HG02642 (cell line): ENCODE measurements at regions not wholly inside any gene's neighbourhood (a gene's known extent, or its start where the extent isn't known, plus 50 kb on each side); places are given as distances from the start of the nearest gene placed in this dataset.

Source experiments
- ATAC-seq: cut with Tn5 transposase; IDR thresholded peaks from one replicate; pipeline ENCODE4 v1.9.1; 2021; ENCODE audit warnings: mild to moderate bottlenecking; ENCODE audit not compliant: unreplicated experiment, poor library complexity

- no peak for ATAC-seq
Observed at GRCh38 chrX:69237236-69237635, 72.0 kb upstream of the PJA1 start.

GRCh38 chrX:69236641-69237040 is 71.4 kb upstream of the PJA1 start:
- no peak for ATAC-seq

GRCh38 chrX:69234624-69235023 is 69.4 kb upstream of the PJA1 start:
- no peak for ATAC-seq

GRCh38 chrX:69232945-69233344 is 67.7 kb upstream of the PJA1 start:
- no peak for ATAC-seq

- no peak for ATAC-seq
Observed at GRCh38 chrX:69231903-69232302, 66.7 kb upstream of the PJA1 start.

- ATAC-seq, result no peak
Observed at GRCh38 chrX:69229436-69229835, 64.2 kb upstream of the PJA1 start.

- ATAC-seq, result no peak
Observed at GRCh38 chrX:69228732-69229131, 63.5 kb upstream of the PJA1 start.

GRCh38 chrX:69226459-69227158 is 61.4 kb upstream of the PJA1 start:
- no peak for ATAC-seq

GRCh38 chrX:69222103-69223090 is 57.1 kb upstream of the PJA1 start:
- ATAC-seq, result no peak

- ATAC-seq, result no peak
Observed at GRCh38 chrX:69221239-69222102, 56.2 kb upstream of the PJA1 start.

GRCh38 chrX:69218407-69218997 is 53.2 kb upstream of the PJA1 start:
- no peak for ATAC-seq

- ATAC-seq, result no peak
Observed at GRCh38 chrX:69216911-69217310, 51.7 kb upstream of the PJA1 start.

GRCh38 chrX:69216446-69216845 is 51.2 kb upstream of the PJA1 start:
- ATAC-seq, result no peak

GRCh38 chrX:69215161-69215875 is 50.1 kb upstream of the PJA1 start:
- ATAC-seq, result no peak
